Stimulated activated CD4-positive, alpha-beta T cell treated with anti-CD3 and anti-CD28 coated beads, Interleukin-15, amount 100 ng/mL, for 24 hours (primary cell): ENCODE measurements at regions not wholly inside any gene's neighbourhood (a gene's known extent, or its start where the extent isn't known, plus 50 kb on each side); places are given as distances from the start of the nearest gene placed in this dataset.
"Not testable (repeated sequence)": the region's sequence is repeated elsewhere in the genome, so short reads cannot be mapped to it uniquely, and the experiment has no call there.

Experiments used
- DNase-seq: peaks from one replicate; pipeline ENCODE4 v3.0.0-alpha.2; 2020

DNA sequence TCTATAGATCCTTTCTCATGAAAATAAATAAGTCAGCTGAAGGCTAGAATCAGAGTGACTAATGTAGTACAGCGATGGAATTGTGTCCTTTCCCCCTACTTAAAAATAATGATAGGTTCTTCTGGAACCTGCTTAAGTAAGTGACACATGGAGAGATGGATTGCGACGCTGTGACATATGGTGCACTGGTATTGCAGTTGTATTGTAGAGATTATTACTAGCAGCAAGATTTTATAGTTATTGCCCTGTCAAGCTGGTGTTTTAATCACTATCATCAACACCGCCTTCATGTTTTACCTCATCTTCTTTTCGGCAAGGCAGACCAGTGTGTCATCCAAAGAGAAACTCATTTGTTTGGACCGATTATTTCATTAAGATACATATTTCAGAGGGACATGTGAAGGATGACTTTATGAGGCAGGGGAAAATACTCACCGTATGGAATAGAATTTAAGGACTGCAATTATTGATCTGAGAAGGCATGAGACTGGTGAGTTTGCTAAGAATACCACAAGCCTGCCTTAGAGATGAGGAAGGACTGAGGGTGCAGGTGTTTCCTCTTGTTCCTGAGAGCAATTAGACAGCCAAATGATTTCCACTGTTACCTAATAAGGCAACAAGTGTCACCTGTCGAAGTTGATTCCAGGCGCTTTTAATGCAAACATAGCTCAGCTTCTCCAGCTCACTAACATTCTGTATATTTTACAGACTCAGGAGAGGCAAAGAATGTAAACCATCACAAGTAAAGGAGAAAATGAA, 1855.5 kb downstream of the MAT2B start:
- DNase-seq, result no peak

GRCh38 chr5:165370233-165370632, 1864.8 kb downstream of the MAT2B start:
- DNase-seq, result no peak

- DNase-seq, result no peak
Measured at GRCh38 chr5:165370794-165371193, 1865.4 kb downstream of the MAT2B start.

GRCh38 chr5:165375201-165375600, 1869.8 kb downstream of the MAT2B start:
- no peak for DNase-seq

GRCh38 chr5:165393839-165394238, 1888.4 kb downstream of the MAT2B start:
- no peak for DNase-seq

DNA sequence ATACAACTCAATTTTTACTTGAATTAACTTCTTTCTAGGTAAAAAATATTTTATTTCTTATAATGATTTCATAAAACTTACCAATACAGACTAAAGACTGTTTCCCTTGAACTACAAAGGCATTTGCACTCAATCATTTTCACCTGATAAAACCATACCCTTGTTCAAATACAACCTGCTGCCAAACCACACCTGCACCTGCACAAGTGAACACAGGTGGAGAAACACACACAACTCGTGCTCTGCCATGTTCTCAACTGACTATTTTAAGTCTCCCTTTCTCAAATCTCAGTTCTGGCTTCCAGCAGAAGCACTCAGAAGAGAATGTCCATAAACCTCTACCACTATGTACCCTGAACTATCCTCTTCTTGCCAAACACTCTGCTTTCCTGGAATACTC, 1892.1 kb downstream of the MAT2B start:
- no peak for DNase-seq

GRCh38 chr5:165400086-165400485, 1894.7 kb downstream of the MAT2B start:
- no peak for DNase-seq

GRCh38 chr5:165404917-165405316, 1899.5 kb downstream of the MAT2B start:
- DNase-seq, result no peak

- no peak for DNase-seq
Measured at GRCh38 chr5:165405340-165405739, 1899.9 kb downstream of the MAT2B start.

GRCh38 chr5:165407352-165407751, 1901.9 kb downstream of the MAT2B start:
- no peak for DNase-seq

GRCh38 chr5:165410476-165410875, 1905.1 kb downstream of the MAT2B start:
- DNase-seq, result no peak

DNA sequence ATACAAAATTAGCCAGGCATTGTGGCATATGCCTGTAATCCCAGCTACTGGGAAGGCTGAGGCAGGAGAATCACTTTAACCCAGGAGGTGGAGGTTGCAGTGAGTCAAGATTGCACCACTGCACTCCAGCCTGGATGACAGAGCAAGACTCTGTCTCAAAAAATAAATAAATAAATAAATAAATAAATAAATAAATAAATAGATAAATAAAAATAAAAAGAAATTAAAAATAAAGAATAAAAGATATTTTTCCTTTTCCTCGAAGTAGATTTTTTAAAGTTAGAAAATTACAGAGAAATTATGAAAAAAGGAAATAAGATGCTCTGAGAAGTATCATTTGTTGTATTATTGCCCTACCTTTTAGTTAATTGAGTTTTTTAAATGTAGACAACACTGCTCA, 1906.1 kb downstream of the MAT2B start:
- not testable (repeated sequence) for DNase-seq

DNA sequence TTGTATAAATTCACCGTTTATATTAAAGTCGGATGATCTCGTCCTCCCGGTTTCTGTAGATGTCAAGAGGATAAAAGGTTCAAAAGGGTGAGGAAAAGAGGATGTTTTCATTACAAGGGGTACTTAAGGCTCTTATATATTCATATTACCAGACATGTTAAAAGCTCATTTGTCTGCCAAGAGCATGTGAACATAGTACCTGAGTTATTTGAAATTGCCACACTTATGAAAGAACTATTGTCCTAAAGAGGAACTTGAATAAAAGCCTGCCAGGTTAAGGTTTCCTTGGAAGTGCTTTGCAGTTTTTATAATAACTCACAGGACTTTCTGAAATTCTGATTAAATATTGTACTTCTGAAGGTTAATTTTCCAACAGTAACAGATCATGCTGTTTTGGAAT, 1915.1 kb downstream of the MAT2B start:
- no peak for DNase-seq

- no peak for DNase-seq
Measured at GRCh38 chr5:165423697-165424299, 1918.4 kb downstream of the MAT2B start.

DNA sequence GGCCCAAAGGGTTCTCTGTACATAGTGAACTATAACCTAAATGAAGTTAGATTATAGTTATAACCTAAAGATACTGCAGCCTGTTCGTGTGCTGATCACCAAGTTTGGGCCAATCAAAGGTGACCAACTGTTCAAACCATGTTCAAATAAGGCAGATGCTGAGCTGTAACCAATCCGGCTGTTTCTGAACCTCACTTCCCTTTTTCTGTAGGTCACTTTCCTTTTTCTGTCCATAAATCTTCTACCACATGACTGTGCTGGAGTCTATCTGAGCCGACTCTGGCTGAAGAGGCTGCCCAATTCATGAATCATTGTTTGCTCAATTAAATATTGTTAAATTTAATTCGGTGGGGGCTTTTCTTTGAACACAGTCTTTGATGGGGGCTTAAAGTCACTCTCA, 1920.2 kb downstream of the MAT2B start:
- DNase-seq, result no peak

DNA sequence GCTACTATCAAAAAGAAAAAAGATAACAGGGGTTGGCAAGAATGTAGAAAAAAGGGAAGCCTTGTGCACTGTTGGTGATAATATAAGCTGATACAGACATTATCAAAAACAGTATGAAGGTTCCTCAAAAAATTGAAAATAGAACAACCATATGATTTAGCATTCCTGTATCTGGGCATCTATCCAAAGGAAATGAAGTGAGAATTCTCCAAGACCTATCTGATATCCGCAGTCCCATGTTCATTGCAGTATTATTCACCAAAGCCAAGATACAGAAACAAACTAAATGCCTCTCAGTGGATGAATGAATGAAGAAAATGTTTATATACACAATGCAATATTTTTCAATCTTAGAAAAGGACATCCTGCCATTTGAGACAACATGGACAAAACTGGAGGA, 1943.3 kb downstream of the MAT2B start:
- DNase-seq, result no peak

GRCh38 chr5:165457859-165458481, 1952.6 kb downstream of the MAT2B start:
- DNase-seq, result no peak

GRCh38 chr5:165459232-165459631, 1953.8 kb downstream of the MAT2B start:
- DNase-seq, result no peak

DNA sequence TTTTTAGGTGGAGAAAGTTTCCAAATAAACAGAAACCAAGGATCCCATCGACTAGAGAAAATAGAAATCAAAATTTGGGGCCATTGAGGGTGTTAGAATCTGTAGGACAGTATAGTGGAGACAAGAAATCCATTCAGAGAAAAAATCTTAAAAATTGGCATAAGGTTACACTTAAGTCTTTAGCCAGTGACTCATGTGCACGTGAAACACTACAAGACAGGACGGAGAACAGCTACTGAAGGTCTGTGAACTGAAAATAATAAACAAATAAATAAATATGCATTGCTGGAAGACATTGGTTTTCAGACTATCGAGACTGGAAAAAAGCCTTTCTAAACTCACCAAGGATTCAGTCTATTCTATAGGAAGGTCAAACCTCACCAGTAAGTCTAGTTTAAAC, 1955.5 kb downstream of the MAT2B start:
- DNase-seq, result no peak

GRCh38 chr5:165477546-165477945, 1972.1 kb downstream of the MAT2B start:
- DNase-seq, result no peak

DNA sequence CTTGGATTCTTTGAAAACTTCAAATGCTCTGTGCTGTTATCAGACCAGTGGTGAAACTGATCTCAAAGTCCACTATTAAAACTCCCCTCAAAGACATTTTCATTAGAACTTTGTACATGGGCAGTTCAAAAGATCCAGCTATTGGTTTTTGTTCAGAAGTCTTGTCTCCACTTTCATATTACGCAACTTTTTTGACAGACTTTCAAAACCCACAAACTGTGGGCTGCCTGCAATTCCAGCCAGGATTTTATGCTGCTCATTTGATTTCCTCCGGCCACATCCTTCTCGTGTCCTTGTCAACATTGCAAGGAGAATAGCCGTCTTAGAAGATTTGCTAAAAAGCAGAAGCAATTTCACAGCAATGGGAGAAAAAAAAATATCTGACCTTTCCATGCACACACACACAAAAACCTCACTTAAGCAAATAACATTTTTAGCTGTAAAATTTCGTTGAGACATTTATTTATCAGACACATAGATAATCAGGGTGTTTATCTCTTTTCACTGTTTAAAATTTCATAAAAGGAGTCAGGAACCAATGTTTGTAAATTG, 1990.5 kb downstream of the MAT2B start:
- no peak for DNase-seq

- DNase-seq, result no peak
Measured at GRCh38 chr5:165497707-165498106, 1992.3 kb downstream of the MAT2B start.

GRCh38 chr5:165502893-165503691, 1997.7 kb downstream of the MAT2B start:
- DNase-seq, result no peak
